ENCODE measurements at regions not wholly inside any gene's neighbourhood (a gene's known extent, or its start where the extent isn't known, plus 50 kb on each side); places are given as distances from the start of the nearest gene placed in this dataset.

DNA sequence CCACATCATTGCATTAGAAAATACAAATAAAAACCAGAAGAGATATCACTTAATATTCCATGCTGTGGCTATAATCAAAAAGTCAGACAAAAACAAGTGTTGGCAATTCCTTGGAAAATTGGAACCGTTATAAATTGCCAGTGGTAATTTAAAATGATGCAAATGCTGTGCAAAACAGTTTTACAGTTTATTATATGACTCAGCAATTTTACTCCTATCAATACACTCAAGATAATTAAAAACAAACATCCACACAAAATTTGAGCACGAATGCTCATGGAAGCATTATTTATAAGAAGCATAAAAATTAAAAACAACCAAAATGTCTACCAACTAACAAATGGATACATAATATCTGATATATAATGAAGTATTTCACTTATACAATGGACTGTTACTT, 728.8 kb downstream of the CBLN2 start:
- FAIRE-seq = no peak

GRCh38 chr18:71809711-71810110, 734.4 kb downstream of the CBLN2 start:
- intact Hi-C loops (cut with DNase I) = no loop called here

More for the DNA sequence above, 728.8 kb downstream of the CBLN2 start:
- intact Hi-C loops (cut with DNase I) = no loop called here
- H3K36me3 ChIP-seq (ENCODE audit: control insufficient read depth in 2 of 3, insufficient read depth in 3 of 3, low read length in 3 of 3) = no peaks in the 10 kb centered on the region
- H3K9me3 ChIP-seq (ENCODE audit: control insufficient read depth in 2 of 3, insufficient read depth in 1 of 3, low read length in 3 of 3) = no peaks in the 10 kb centered on the region
- no peak overlapping the region for H3K4me3 ChIP-seq (ENCODE audit: low read length in 3 of 3)
- peaks cover 0 to 2% (median 0%) of the 10 kb centered on the region in 3 donors for H3K4me1 ChIP-seq (ENCODE audit: control insufficient read depth in 2 of 3, insufficient read depth in 2 of 3, low read depth in 1 of 3, low read length in 3 of 3)
- DNase-seq = no peak
- H3K27ac ChIP-seq (ENCODE audit: low read depth in 2 of 2, low read length in 2 of 2) = no peak overlapping the region
- H3K9ac ChIP-seq (ENCODE audit: low read length in 3 of 3) = no peak overlapping the region
- TF ChIP-seq CTCF (IDR thresholded peaks at IDR 0.05; ENCODE audit: borderline replicate concordance, extremely low read depth, insufficient read depth) = no peak
- no peaks in the 10 kb centered on the region for H3K27me3 ChIP-seq (ENCODE audit: control insufficient read depth, insufficient read depth, low read length)

GRCh38 chr18:71808616-71809015, 735.5 kb downstream of the CBLN2 start:
- Histone ChIP-seq H3K4me1 (ENCODE audit: control insufficient read depth in 2 of 3, insufficient read depth in 2 of 3, low read depth in 1 of 3, low read length in 3 of 3) (peaks cover 0 to 4% (median 2%) of the 10 kb centered on the region in 3 donors), H3K9me3 (ENCODE audit: control insufficient read depth in 2 of 3, insufficient read depth in 1 of 3, low read length in 3 of 3) (no peaks in the 10 kb centered on the region), H3K27me3 (ENCODE audit: control insufficient read depth, insufficient read depth, low read length) (no peaks in the 10 kb centered on the region), H3K9ac (ENCODE audit: low read length in 3 of 3) (no peak overlapping the region), H3K27ac (ENCODE audit: low read depth in 2 of 2, low read length in 2 of 2) (no peak overlapping the region), H3K36me3 (ENCODE audit: control insufficient read depth in 2 of 3, insufficient read depth in 3 of 3, low read length in 3 of 3) (no peaks in the 10 kb centered on the region), H3K4me3 (ENCODE audit: low read length in 3 of 3) (no peak overlapping the region)
- TF ChIP-seq CTCF (IDR thresholded peaks at IDR 0.05; ENCODE audit: borderline replicate concordance, extremely low read depth, insufficient read depth) = no peak
- intact Hi-C loops (cut with DNase I) = no loop called here
- FAIRE-seq (no peak), DNase-seq (no peak)

More at GRCh38 chr18:71809711-71810110, 734.4 kb downstream of the CBLN2 start:
- Histone ChIP-seq H3K27ac (ENCODE audit: low read depth in 2 of 2, low read length in 2 of 2) (no peak overlapping the region), H3K9me3 (ENCODE audit: control insufficient read depth in 2 of 3, insufficient read depth in 1 of 3, low read length in 3 of 3) (no peaks in the 10 kb centered on the region), H3K9ac (ENCODE audit: low read length in 3 of 3) (no peak overlapping the region), H3K4me1 (ENCODE audit: control insufficient read depth in 2 of 3, insufficient read depth in 2 of 3, low read depth in 1 of 3, low read length in 3 of 3) (peaks cover 0 to 4% (median 2%) of the 10 kb centered on the region in 3 donors), H3K4me3 (ENCODE audit: low read length in 3 of 3) (no peak overlapping the region), H3K36me3 (ENCODE audit: control insufficient read depth in 2 of 3, insufficient read depth in 3 of 3, low read length in 3 of 3) (no peaks in the 10 kb centered on the region), H3K27me3 (ENCODE audit: control insufficient read depth, insufficient read depth, low read length) (no peaks in the 10 kb centered on the region)
- TF ChIP-seq CTCF (IDR thresholded peaks at IDR 0.05; ENCODE audit: borderline replicate concordance, extremely low read depth, insufficient read depth) = no peak
- no peak for DNase-seq
- FAIRE-seq = no peak

DNA sequence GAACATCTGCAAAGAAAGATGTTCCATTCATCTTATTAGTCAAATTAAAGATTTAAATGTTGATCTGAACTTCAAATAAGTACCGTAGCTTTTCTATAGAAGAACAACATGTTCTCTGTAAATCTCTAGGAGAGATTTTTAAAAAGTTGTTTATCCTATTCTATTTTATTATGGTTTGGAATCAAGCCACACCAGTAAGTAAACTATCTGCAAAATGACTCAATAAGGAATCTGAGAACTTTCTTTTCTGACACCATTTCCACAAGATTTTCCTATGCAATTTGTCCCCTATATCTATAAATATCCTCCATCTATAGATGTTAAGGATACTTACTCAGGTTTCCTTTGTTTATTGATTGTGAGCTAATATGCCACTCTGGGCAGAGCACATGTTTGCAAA, 736.6 kb downstream of the CBLN2 start:
- no peak for TF ChIP-seq CTCF (IDR thresholded peaks at IDR 0.05; ENCODE audit: borderline replicate concordance, extremely low read depth, insufficient read depth)
- H3K36me3 ChIP-seq (ENCODE audit: control insufficient read depth in 2 of 3, insufficient read depth in 3 of 3, low read length in 3 of 3) = no peaks in the 10 kb centered on the region
- no peaks in the 10 kb centered on the region for H3K27me3 ChIP-seq (ENCODE audit: control insufficient read depth, insufficient read depth, low read length)
- H3K4me1 ChIP-seq (ENCODE audit: control insufficient read depth in 2 of 3, insufficient read depth in 2 of 3, low read depth in 1 of 3, low read length in 3 of 3) = peaks cover 0 to 4% (median 2%) of the 10 kb centered on the region in 3 donors
- H3K9me3 ChIP-seq (ENCODE audit: control insufficient read depth in 2 of 3, insufficient read depth in 1 of 3, low read length in 3 of 3) = no peaks in the 10 kb centered on the region
- no peak for FAIRE-seq
- H3K4me3 ChIP-seq (ENCODE audit: low read length in 3 of 3) = no peak overlapping the region
- no peak for DNase-seq
- no peak overlapping the region for H3K27ac ChIP-seq (ENCODE audit: low read depth in 2 of 2, low read length in 2 of 2)
- intact Hi-C loops (cut with DNase I) = no loop called here
- no peak overlapping the region for H3K9ac ChIP-seq (ENCODE audit: low read length in 3 of 3)
